ENCODE measurements at regions not wholly inside any gene's neighbourhood (a gene's known extent, or its start where the extent isn't known, plus 50 kb on each side); places are given as distances from the start of the nearest gene placed in this dataset.

DNA sequence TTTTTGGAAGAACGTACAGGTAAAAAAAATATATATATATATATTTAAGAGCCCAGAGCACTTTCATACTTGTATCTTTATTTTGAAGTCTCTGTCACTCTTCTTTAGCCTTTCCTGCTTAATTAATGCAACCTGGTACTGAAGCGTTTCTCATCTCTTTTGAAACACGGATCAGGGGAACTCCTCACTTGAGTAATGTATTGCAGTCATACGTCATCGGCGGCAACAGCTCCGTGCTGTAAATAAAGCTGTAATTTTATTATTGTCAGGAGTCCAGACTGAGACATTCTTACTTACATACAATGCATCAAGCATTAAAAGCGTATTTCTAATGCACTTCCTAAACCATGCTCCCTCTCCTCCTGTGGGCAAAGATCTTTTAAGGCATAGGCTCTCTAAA, 514.7 kb downstream of the SOX11 start:
- DNase-seq (ENCODE audit: low spot score) = no peak

GRCh38 chr2:6211236-6211635, 519.1 kb downstream of the SOX11 start:
- DNase-seq (ENCODE audit: low spot score) = no peak

- DNase-seq (ENCODE audit: low spot score) = no peak
These were observed 520.3 kb downstream of the SOX11 start for GRCh38 chr2:6212491-6212890.

DNA sequence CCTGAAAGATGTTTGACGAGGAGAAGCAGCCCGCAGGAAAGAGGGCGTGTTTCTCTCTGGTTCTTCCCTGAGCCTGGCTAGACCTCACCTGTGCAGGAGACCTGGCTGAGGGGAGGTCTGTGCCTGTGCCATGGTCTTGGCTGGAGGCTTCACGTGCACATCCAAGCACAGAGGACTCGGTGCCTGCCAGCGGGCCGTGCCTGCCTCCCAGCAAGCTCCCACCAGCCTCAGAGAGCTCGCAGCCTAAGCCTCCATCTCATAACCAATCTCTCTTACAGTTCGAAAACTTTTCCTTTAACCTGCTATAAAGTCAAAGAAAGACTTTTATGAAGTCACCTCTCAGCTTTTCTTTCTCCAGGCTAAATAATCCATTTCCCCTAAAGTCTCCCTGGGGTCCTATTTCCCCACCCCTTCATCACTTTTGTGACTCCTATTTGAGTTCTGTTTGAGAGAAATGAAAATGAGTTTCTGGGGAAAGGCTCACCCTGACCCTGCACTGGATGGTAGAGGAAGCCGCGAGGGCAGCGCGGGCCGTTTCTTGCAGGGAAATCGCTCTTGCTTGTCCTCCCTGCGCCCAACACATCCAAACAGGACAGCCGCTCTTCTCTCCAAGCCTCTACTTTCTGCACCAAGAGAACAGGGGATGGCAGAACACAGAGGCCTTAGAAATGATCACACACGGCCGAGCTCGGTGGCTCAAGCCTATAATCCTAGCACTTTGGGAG, 521.0 kb downstream of the SOX11 start:
- DNase-seq (ENCODE audit: low spot score) = no peak

- DNase-seq (ENCODE audit: low spot score) = no peak
These were observed 522.3 kb downstream of the SOX11 start for GRCh38 chr2:6214471-6214870.

- no peak for DNase-seq (ENCODE audit: low spot score)
These were observed 522.9 kb downstream of the SOX11 start for GRCh38 chr2:6215053-6215452.

DNA sequence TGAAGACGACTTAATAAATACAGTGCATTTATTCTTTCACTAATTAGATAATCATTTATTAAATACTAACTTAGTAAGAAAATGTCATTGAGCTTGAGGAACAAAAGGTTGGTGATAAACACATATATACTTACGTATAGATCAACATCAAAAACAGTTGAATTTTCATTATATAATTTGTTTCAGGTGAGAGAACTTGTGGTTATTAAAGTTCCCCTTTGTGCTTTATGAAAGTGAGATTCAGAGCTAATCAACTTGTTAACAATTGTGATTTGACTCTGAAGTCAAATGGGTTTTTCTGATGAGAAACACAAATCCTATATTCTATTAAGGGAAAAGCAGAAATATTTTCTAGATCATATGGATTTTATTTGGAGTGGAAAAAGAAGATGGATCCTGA, 524.0 kb downstream of the SOX11 start:
- DNase-seq (ENCODE audit: low spot score) = no peak

GRCh38 chr2:6218926-6219325, 526.7 kb downstream of the SOX11 start:
- no peak for DNase-seq (ENCODE audit: low spot score)

DNA sequence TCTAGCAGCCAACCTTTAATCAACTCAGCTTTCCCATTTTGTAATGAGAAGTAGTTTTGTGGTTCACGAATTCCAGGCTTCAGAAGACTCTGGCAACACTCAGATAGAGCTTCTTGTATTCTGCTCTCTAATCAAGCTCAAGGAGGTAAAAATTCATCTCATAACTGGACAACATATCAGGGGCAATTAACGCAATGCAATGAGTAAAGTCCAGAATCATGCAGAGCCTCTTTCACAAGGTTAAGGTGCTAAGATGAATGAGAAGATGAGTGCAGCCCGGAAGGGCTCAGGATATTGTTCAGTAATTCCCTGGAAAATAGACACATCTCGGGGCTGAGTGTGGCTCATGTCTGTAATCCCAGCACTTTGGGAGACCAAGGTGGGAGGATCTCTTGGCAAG, 527.7 kb downstream of the SOX11 start:
- no peak for DNase-seq (ENCODE audit: low spot score)

- no peak for DNase-seq (ENCODE audit: low spot score)
These were observed 530.1 kb downstream of the SOX11 start for GRCh38 chr2:6222296-6222695.

GRCh38 chr2:6224267-6224666, 532.1 kb downstream of the SOX11 start:
- DNase-seq (ENCODE audit: low spot score) = no peak

- DNase-seq (ENCODE audit: low spot score) = no peak
These were observed 536.1 kb downstream of the SOX11 start for GRCh38 chr2:6228251-6228650.

DNA sequence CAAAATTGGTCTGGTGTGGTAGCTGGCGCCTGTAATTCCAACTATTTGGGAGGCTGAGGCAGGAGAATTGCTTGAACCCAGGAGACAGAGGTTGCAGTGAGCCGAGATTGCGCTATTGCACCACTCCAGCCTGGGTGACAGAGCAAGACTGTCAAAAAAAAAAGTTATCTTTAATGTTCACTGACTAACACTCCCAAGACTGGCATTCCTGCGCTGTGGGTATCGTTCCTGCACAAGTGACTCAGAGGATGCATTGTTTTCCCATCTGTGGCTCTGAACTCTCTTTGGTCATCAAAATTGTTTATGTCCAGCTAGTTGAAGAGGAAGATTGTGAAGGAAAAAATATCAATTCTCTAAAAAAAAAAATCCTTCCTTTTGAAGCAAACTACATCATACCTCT, 539.0 kb downstream of the SOX11 start:
- DNase-seq (ENCODE audit: low spot score) = no peak

DNA sequence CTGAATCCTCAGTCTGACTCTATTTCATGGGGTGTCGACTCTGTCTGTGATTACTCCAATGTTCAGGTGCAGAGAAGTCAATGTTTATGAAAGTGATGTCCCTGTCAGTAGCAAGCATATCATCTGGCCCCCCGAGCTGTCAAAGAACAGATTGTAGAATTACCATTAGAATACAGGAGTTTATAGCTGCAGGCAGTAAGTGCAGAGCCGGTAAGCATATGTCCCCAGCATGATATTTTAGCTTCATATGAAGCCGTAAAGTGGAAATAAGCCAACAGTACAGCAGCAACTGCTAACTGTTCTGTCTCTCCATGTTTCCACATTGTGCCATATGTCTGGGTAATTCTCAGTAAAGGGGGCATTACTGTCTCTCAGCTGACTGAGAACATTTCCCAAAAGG, 541.8 kb downstream of the SOX11 start:
- DNase-seq (ENCODE audit: low spot score) = no peak

DNA sequence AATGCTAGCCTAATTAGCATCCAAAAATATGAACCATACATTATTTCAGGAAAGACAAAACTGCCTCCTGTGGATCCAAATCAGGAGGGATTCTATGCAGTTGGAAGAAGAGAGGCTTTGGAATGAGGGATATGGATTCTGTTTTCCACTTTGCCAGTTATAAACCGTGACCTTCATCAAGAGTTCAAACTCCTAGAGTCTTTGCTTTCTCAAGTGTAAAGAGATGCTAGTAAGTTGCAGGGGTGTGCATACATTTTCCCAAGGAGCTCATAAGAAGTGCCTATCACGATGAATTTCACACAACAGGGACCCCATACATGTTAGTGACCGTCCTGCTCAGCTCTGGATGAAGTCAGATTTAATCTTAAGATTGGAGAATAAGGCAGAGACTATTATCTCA, 542.5 kb downstream of the SOX11 start:
- DNase-seq (ENCODE audit: low spot score) = no peak

DNA sequence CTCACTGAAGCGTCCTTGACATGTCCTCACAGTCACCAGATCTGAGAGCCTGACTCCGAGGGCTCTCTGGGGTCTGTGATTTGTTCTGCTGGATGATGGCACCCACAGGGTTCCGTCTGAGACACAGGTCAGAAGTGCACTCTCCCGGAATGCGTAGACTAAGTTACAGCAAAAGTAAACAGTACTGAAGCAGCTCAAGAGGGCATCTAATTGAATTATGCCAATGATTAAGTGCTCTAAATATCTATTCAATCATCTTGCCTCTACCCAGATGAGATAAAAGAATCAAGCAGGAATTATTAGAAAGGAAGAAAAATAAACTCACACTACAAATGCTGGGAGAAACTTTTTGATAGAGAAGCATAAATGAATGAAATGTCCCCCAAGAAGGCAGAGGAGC, 544.1 kb downstream of the SOX11 start:
- DNase-seq (ENCODE audit: low spot score) = no peak

DNA sequence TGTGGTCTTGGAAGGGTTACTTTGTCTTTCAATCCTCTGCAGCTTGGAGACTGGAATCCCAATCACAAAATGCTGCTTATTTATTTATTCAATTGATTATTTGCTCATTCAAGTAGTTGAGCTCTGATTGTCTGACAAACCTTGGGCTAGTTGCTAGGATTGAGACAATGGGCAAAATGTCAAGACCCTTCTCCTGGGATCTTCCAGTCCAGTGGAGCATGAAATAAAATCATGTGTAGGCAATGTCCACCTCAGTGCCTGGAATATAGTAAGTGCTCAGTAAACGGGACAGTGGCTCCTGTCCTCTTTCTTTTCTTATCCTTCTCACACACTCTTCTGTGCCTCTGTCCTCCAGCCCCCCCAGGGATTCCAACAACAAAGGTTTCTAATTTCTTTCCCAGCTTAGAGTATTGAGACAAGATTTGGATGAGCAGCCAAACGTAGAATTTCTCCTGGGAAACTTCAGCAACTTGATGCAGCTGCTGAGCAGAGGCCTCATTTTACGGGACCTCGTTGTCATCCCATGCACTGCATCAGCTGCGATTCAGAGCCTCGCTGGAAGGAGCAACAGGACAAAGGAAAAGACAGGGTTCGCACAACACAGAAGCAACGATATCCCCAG, 545.0 kb downstream of the SOX11 start:
- DNase-seq (ENCODE audit: low spot score) = no peak

DNA sequence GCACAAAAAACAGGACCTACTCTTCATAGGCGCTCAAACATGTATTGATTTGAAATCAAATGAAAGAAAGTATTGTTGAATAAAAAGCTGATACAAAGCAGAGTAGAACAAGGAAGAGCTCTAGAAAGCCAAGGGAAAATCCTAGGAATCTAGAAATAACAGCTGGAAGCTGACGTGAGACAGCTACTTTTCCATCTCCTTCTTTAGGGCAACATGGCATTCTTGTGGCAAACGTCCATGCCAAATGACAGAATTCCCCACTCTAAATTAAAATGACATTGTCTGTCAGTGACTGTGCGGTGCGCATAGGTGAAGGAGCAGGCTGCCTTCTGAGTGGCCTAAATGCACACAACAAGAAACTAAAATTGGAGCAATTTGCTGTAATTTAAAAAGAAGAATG, 557.4 kb downstream of the SOX11 start:
- no peak for DNase-seq (ENCODE audit: low spot score)

DNA sequence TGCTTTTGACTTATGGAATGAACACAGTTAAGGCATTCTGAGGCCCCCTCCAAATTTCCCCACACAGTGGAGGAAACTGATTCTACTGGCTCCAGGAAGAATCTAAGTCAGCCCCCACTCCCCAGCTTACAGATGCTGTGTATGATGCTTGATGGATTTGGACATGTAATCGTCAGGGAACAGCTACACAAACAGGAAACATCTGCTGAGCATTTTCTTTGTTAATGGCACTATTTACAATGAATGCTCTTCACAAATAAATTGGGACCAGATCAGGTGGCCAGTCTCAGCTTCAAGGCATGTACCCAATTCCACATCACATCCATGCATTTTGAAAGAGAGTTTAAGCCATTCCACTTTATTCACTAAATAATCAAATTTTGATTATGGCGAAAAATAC, 562.3 kb downstream of the SOX11 start:
- DNase-seq (ENCODE audit: low spot score) = no peak

DNA sequence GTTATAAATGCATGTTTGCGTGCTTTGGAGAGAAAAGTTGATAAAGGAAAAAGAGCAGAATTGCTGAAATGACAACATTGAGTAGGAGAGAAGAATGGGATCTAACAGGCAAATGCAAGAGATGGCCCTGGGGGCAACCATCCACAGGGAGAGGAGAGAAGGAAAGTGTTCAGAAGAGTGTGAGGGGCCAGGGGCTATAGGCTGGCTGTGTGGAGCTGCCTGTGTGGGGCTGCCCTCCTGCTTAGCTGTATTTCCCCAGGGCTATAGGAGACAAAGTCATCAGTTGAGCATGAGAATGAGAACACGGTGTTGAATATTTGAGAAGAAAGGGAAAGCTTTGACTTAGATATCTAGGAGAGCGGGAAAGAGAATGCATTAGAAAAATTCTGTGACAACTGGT, 572.0 kb downstream of the SOX11 start:
- no peak for DNase-seq (ENCODE audit: low spot score)

DNA sequence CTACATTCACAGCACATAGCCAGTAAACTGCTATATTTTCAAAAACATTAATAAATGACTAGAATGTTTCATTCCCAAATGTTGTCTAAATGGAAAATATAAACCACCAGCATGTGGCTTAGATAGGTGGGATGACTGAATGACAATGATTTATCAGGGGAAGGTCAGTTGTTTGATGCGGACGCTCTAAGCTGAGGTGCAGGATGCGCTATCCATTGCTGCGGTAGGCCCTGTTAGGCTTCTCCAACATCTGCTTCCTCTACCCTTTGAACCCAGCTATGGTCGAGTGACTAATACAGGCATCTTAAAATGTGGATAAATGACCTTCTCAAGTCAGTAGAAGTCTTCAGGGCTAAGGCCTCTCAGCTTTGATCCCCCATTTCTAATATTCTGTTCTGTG, 584.2 kb downstream of the CMPK2 start:
- no peak for DNase-seq (ENCODE audit: low spot score)

GRCh38 chr2:6283259-6283658, 582.4 kb downstream of the CMPK2 start:
- DNase-seq (ENCODE audit: low spot score) = no peak

- DNase-seq (ENCODE audit: low spot score) = no peak
These were observed 578.3 kb downstream of the CMPK2 start for GRCh38 chr2:6287406-6287805.

GRCh38 chr2:6288791-6289190, 576.9 kb downstream of the CMPK2 start:
- DNase-seq (ENCODE audit: low spot score) = no peak

Data from ecto neural progenitor cell (in vitro differentiated cells).